ENCODE measurements at regions not wholly inside any gene's neighbourhood (a gene's known extent, or its start where the extent isn't known, plus 50 kb on each side); places are given as distances from the start of the nearest gene placed in this dataset.

DNA sequence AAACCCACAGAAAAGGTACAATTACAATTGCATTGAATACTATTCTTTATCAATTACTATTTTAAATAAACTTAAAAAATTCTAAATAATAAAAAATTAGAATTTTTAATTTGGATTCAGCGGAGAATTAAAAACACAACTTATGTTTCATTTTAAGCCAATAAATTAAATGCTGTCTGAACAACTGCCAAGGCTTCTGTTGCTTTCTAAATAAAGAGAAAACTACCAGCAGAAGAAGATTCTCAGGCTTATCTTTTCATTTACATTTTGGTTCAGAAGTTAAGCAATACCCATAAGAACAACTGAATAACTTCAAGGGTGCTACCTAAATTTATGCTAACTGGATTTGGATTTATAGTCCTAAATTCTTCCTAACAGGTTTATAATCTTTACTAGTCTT is 150.0 kb upstream of the FTMT start:
- TF ChIP-seq, protein P1, sequence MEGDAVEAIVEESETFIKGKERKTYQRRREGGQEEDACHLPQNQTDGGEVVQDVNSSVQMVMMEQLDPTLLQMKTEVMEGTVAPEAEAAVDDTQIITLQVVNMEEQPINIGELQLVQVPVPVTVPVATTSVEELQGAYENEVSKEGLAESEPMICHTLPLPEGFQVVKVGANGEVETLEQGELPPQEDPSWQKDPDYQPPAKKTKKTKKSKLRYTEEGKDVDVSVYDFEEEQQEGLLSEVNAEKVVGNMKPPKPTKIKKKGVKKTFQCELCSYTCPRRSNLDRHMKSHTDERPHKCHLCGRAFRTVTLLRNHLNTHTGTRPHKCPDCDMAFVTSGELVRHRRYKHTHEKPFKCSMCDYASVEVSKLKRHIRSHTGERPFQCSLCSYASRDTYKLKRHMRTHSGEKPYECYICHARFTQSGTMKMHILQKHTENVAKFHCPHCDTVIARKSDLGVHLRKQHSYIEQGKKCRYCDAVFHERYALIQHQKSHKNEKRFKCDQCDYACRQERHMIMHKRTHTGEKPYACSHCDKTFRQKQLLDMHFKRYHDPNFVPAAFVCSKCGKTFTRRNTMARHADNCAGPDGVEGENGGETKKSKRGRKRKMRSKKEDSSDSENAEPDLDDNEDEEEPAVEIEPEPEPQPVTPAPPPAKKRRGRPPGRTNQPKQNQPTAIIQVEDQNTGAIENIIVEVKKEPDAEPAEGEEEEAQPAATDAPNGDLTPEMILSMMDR (IDR thresholded peaks at IDR 0.05 in 2 of 3, conservative IDR thresholded peaks at IDR 0.05 in 1 of 3; ENCODE audit: borderline replicate concordance in 1 of 3, insufficient read depth in 1 of 3, low read depth in 2 of 3, low read length in 2 of 3) = no peak
- TF ChIP-seq EZH2phosphoT487 (IDR thresholded peaks at IDR 0.05; ENCODE audit: borderline replicate concordance) (no peak), POLR2A (IDR thresholded peaks at IDR 0.05; ENCODE audit: borderline replicate concordance, extremely low read depth, insufficient read depth, insufficient read length) (no peak), JUND (IDR thresholded peaks at IDR 0.05) (no peak), EZH2 (IDR thresholded peaks at IDR 0.05) (no peak), ZFX (IDR thresholded peaks at IDR 0.05) (no peak), RAD21 (IDR thresholded peaks at IDR 0.05; ENCODE audit: low read depth) (no peak), POLR2AphosphoS5 (IDR thresholded peaks at IDR 0.05; ENCODE audit: low read depth, low read length) (no peak), ELF1 (IDR thresholded peaks at IDR 0.05; ENCODE audit: borderline replicate concordance, low read depth) (no peak), SRF (IDR thresholded peaks at IDR 0.05; ENCODE audit: low read depth) (no peak), SP1 (IDR thresholded peaks at IDR 0.05; ENCODE audit: low read depth) (no peak), EGR1 (IDR thresholded peaks at IDR 0.05; ENCODE audit: low read depth) (no peak)
- TF ChIP-seq, protein P2, sequence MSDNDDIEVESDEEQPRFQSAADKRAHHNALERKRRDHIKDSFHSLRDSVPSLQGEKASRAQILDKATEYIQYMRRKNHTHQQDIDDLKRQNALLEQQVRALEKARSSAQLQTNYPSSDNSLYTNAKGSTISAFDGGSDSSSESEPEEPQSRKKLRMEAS (IDR thresholded peaks at IDR 0.05) = no peak
- TF ChIP-seq, protein P3, sequence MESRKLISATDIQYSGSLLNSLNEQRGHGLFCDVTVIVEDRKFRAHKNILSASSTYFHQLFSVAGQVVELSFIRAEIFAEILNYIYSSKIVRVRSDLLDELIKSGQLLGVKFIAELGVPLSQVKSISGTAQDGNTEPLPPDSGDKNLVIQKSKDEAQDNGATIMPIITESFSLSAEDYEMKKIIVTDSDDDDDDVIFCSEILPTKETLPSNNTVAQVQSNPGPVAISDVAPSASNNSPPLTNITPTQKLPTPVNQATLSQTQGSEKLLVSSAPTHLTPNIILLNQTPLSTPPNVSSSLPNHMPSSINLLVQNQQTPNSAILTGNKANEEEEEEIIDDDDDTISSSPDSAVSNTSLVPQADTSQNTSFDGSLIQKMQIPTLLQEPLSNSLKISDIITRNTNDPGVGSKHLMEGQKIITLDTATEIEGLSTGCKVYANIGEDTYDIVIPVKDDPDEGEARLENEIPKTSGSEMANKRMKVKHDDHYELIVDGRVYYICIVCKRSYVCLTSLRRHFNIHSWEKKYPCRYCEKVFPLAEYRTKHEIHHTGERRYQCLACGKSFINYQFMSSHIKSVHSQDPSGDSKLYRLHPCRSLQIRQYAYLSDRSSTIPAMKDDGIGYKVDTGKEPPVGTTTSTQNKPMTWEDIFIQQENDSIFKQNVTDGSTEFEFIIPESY (IDR thresholded peaks at IDR 0.05; ENCODE audit: extremely low read depth, insufficient replicate concordance, low read length) = no peak

All from HCT116 (cell line).